Parathyroid adenoma (tissue), 2 donors: ENCODE measurements at regions not wholly inside any gene's neighbourhood (a gene's known extent, or its start where the extent isn't known, plus 50 kb on each side); places are given as distances from the start of the nearest gene placed in this dataset.

Experiments used
- H2AFZ ChIP-seq: fragments of 300-600 bp; sonication (generic); one replicate; pipeline ENCODE4 v1.7.0; 2017; ENCODE audit warnings: antibody characterized with exemption, mild to moderate bottlenecking
- H3K27ac ChIP-seq: fragments of 300-600 bp; sonication (generic); one replicate; pipeline ENCODE4 v1.7.0; 2017
- H3K27me3 ChIP-seq: fragments of 300-600 bp; sonication (generic); one replicate; pipeline ENCODE4 v1.7.0; 2017; ENCODE audit warnings: low read length; ENCODE audit not compliant: control insufficient read depth, insufficient read depth
- H3K36me3 ChIP-seq: fragments of 300-600 bp; sonication (generic); one replicate; pipeline ENCODE4 v1.7.0; 2017; ENCODE audit warnings: low read length; ENCODE audit not compliant: control insufficient read depth, insufficient read depth
- H3K4me1 ChIP-seq: fragments of 300-600 bp; sonication (generic); one replicate; pipeline ENCODE4 v1.7.0; 2017; ENCODE audit warnings: control low read depth
- H3K4me2 ChIP-seq: fragments of 300-600 bp; sonication (generic); one replicate; pipeline ENCODE4 v1.7.0; 2017; ENCODE audit warnings: low read length
- H3K4me3 ChIP-seq: fragments of 300-600 bp; sonication (generic); one replicate; pipeline ENCODE4 v1.7.0; 2017; ENCODE audit warnings: low read depth, low read length
- H3K79me2 ChIP-seq: fragments of 300-600 bp; sonication (generic); one replicate; pipeline ENCODE4 v1.7.0; 2017; ENCODE audit warnings: control low read depth
- H3K9ac ChIP-seq: fragments of 300-600 bp; sonication (generic); one replicate; pipeline ENCODE4 v1.7.0; 2017; ENCODE audit warnings: mild to moderate bottlenecking
- H3K9me3 ChIP-seq: fragments of 300-600 bp; sonication (generic); one replicate; pipeline ENCODE4 v1.7.0; 2017; ENCODE audit warnings: low read length; ENCODE audit not compliant: control insufficient read depth
- TF ChIP-seq, protein P1 (sequence below): fragments of 300-600 bp; sonication (generic); IDR thresholded peaks from one replicate; pipeline ENCODE4 v1.7.0; 2017; ENCODE audit warnings: antibody characterized with exemption, mild to moderate bottlenecking
- donor health status: primary hyperparathyroidism.

GRCh38 chr2:220585241-220585640 is 957.8 kb downstream of the SLC4A3 start:
- H3K4me2 ChIP-seq = no peak overlapping the region
- TF ChIP-seq, protein P1, sequence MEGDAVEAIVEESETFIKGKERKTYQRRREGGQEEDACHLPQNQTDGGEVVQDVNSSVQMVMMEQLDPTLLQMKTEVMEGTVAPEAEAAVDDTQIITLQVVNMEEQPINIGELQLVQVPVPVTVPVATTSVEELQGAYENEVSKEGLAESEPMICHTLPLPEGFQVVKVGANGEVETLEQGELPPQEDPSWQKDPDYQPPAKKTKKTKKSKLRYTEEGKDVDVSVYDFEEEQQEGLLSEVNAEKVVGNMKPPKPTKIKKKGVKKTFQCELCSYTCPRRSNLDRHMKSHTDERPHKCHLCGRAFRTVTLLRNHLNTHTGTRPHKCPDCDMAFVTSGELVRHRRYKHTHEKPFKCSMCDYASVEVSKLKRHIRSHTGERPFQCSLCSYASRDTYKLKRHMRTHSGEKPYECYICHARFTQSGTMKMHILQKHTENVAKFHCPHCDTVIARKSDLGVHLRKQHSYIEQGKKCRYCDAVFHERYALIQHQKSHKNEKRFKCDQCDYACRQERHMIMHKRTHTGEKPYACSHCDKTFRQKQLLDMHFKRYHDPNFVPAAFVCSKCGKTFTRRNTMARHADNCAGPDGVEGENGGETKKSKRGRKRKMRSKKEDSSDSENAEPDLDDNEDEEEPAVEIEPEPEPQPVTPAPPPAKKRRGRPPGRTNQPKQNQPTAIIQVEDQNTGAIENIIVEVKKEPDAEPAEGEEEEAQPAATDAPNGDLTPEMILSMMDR = no peak
- H3K4me3 ChIP-seq = no peak overlapping the region
- H3K4me1 ChIP-seq = no peaks in the 10 kb centered on the region
- no peaks in the 10 kb centered on the region for H3K36me3 ChIP-seq
- H3K9ac ChIP-seq = no peak overlapping the region
- H3K9me3 ChIP-seq = no peaks in the 10 kb centered on the region
- no peaks in the 10 kb centered on the region for H3K79me2 ChIP-seq
- no peak overlapping the region for H3K27ac ChIP-seq
- no peak overlapping the region for H2AFZ ChIP-seq
- no peaks in the 10 kb centered on the region for H3K27me3 ChIP-seq

GRCh38 chr2:220586980-220587530 is 959.6 kb downstream of the SLC4A3 start:
- Histone ChIP-seq H2AFZ (no peak overlapping the region), H3K4me1 (no peaks in the 10 kb centered on the region), H3K9me3 (no peaks in the 10 kb centered on the region), H3K9ac (no peak overlapping the region), H3K27ac (no peak overlapping the region), H3K27me3 (no peaks in the 10 kb centered on the region), H3K79me2 (no peaks in the 10 kb centered on the region), H3K4me2 (no peak overlapping the region), H3K36me3 (no peaks in the 10 kb centered on the region), H3K4me3 (no peak overlapping the region)
- TF ChIP-seq, protein P1 = no peak

DNA sequence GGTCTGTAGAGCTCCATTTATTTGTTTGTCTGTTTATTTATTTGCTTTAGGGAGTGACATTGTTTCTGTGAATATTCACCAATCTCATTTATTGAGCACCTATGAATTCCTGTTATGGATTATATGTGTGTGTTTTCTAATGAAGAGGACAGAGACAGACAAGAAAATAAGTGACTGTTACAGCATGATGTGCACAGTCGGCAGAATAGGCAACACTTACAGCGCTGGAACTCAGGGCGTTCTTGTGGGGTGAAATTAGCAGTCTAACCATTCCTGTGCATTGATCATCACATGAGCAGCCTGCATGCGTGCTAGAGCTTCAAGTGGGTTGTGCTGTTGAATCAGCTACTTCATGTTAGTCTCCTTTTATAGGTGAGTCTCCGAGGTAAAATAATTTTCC is 960.7 kb downstream of the SLC4A3 start:
- no peak overlapping the region for H3K4me2 ChIP-seq
- no peaks in the 10 kb centered on the region for H3K4me1 ChIP-seq
- H3K79me2 ChIP-seq = no peaks in the 10 kb centered on the region
- no peaks in the 10 kb centered on the region for H3K27me3 ChIP-seq
- H3K27ac ChIP-seq = no peak overlapping the region
- H2AFZ ChIP-seq = no peak overlapping the region
- H3K36me3 ChIP-seq = no peaks in the 10 kb centered on the region
- H3K9ac ChIP-seq = no peak overlapping the region
- TF ChIP-seq, protein P1 = no peak
- H3K9me3 ChIP-seq = no peaks in the 10 kb centered on the region
- H3K4me3 ChIP-seq = no peak overlapping the region

GRCh38 chr2:220590476-220590875 is 963.0 kb downstream of the SLC4A3 start:
- Histone ChIP-seq H3K9ac (no peak overlapping the region), H3K4me3 (no peak overlapping the region), H3K36me3 (no peaks in the 10 kb centered on the region), H3K27me3 (no peaks in the 10 kb centered on the region), H3K4me1 (no peaks in the 10 kb centered on the region), H3K79me2 (no peaks in the 10 kb centered on the region), H3K27ac (no peak overlapping the region), H3K9me3 (no peaks in the 10 kb centered on the region), H2AFZ (no peak overlapping the region), H3K4me2 (no peak overlapping the region)
- TF ChIP-seq, protein P1 = no peak

GRCh38 chr2:220593526-220593925 is 966.1 kb downstream of the SLC4A3 start:
- no peaks in the 10 kb centered on the region for H3K79me2 ChIP-seq
- H3K36me3 ChIP-seq = no peaks in the 10 kb centered on the region
- H3K9ac ChIP-seq = no peak overlapping the region
- H3K4me2 ChIP-seq = no peak overlapping the region
- H2AFZ ChIP-seq = no peak overlapping the region
- TF ChIP-seq, protein P1 = no peak
- no peaks in the 10 kb centered on the region for H3K9me3 ChIP-seq
- no peak overlapping the region for H3K27ac ChIP-seq
- H3K4me3 ChIP-seq = no peak overlapping the region
- no peaks in the 10 kb centered on the region for H3K27me3 ChIP-seq
- H3K4me1 ChIP-seq = no peaks in the 10 kb centered on the region
